Muscle layer of duodenum (tissue), 2 donors: ENCODE measurements at regions not wholly inside any gene's neighbourhood (a gene's known extent, or its start where the extent isn't known, plus 50 kb on each side); places are given as distances from the start of the nearest gene placed in this dataset.

Experiments used
- H3K27ac ChIP-seq: one replicate; pipeline ENCODE4 v1.7.0; 2013; ENCODE audit warnings: mild to moderate bottlenecking, low read length
- H3K27me3 ChIP-seq: one replicate; pipeline ENCODE4 v1.7.0; 2013; ENCODE audit warnings: low read depth, mild to moderate bottlenecking, control low read depth, low read length
- H3K36me3 ChIP-seq, 2 donors: one replicate each; pipeline ENCODE4 v1.7.0; 2013; ENCODE audit warnings: low read length in 2 of 2, control low read depth in 1 of 2, mild to moderate bottlenecking in 1 of 2; ENCODE audit not compliant: insufficient read depth in 2 of 2, control insufficient read depth in 1 of 2
- H3K4me1 ChIP-seq, 2 donors: one replicate each; pipeline ENCODE4 v1.7.0; 2013; ENCODE audit warnings: low read length in 2 of 2, mild to moderate bottlenecking in 2 of 2, control low read depth in 1 of 2, moderate library complexity in 1 of 2; ENCODE audit not compliant: insufficient read depth in 2 of 2, control insufficient read depth in 1 of 2
- H3K4me3 ChIP-seq, 2 donors: one replicate each; pipeline ENCODE4 v1.7.0; 2013; ENCODE audit warnings: low read length in 2 of 2, low read depth in 1 of 2, mild to moderate bottlenecking in 1 of 2
- H3K9me3 ChIP-seq, 2 donors: one replicate each; pipeline ENCODE4 v1.7.0; 2013; ENCODE audit warnings: low read length in 2 of 2, control low read depth in 1 of 2, mild to moderate bottlenecking in 1 of 2; ENCODE audit not compliant: control insufficient read depth in 1 of 2
- donor health status: healthy.

DNA sequence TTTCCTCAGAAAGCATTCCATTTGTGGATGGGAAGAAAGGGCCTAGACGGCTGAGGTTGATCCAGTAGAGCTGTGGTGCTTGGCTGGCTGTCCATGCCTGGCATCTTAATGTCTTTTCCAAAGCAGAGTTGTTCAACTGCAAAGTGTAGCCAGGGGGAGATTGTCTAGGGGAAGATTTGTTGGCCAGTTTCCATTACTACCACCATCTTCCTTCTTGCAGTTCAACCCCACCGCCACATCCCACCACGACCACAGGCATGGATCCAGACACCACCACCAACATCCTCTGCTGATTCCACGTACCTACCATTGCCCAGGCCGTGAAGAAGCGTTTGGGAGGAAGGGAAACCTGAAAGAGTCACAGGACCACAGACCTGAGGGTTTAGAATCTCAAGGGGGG, 50.7 kb upstream of the HAAO start:
- H3K4me3 ChIP-seq: no peak overlapping the region
- peaks cover 13 to 25% of the 10 kb centered on the region in 2 donors for H3K4me1 ChIP-seq
- H3K27me3 ChIP-seq: no peaks in the 10 kb centered on the region
- no peaks in the 10 kb centered on the region for H3K9me3 ChIP-seq
- no peak overlapping the region for H3K27ac ChIP-seq
- H3K36me3 ChIP-seq: no peaks in the 10 kb centered on the region

DNA sequence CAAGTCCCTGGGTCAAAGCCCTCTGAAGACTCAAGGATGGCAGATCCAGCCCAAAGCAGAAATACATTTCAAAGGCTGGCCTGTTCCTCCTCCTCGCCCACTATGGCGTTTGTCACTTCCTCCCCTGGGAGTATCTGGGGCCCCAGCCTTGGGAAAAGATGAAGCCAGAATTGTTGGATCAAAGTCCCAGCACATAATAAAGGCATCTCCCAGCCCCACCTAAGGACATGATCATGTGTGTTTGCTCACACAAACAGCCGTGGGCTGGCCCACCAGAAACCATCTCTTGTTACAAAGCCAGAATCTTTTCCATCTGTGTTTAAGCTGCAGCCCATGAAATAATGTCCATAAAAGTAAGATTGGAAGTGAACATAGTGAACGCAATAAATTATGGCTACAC, 50.1 kb upstream of the HAAO start:
- H3K27ac ChIP-seq: no peak overlapping the region
- H3K36me3 ChIP-seq: no peaks in the 10 kb centered on the region
- H3K27me3 ChIP-seq: no peaks in the 10 kb centered on the region
- no peaks in the 10 kb centered on the region for H3K9me3 ChIP-seq
- H3K4me1 ChIP-seq: peaks cover 13 to 25% of the 10 kb centered on the region in 2 donors
- H3K4me3 ChIP-seq: no peak overlapping the region
